Thyroid gland (tissue), 4 donors: ENCODE measurements at regions not wholly inside any gene's neighbourhood (a gene's known extent, or its start where the extent isn't known, plus 50 kb on each side); places are given as distances from the start of the nearest gene placed in this dataset.
"Not testable (repeated sequence)": the region's sequence is repeated elsewhere in the genome, so short reads cannot be mapped to it uniquely, and the experiment has no call there.

Experiments
- DNase-seq, 2 donors: peaks; one replicate each; pipeline ENCODE4 v3.0.0-alpha.2; 2019
- H3K27ac ChIP-seq, 3 donors: fragments of 200-600 bp; sonication (generic); 1 replicate in 2 of 3; 2 replicates in 1 of 3; pipeline ENCODE4 v1.5.1; 2016 to 2019; ENCODE audit warnings: mild to moderate bottlenecking in 1 of 3, moderate library complexity in 1 of 3
- H3K27me3 ChIP-seq: fragments of 200-600 bp; sonication (generic); one replicate; pipeline ENCODE4 v1.5.1; 2019
- H3K36me3 ChIP-seq, 2 donors: fragments of 200-600 bp; sonication (generic); one replicate each; pipeline ENCODE4 v1.5.1; 2016 to 2019
- H3K4me1 ChIP-seq, 2 donors: fragments of 200-600 bp; sonication (generic); one replicate each; pipeline ENCODE4 v1.5.1; 2017 to 2019
- H3K4me3 ChIP-seq, 3 donors: fragments of 200-600 bp; sonication (generic); replicated peaks in 1 of 3; 1 replicate in 2 of 3; 2 replicates in 1 of 3; pipeline ENCODE4 v1.5.1; 2016; ENCODE audit warnings: mild to moderate bottlenecking in 1 of 3
- H3K9me3 ChIP-seq: fragments of 200-600 bp; sonication (generic); one replicate; pipeline ENCODE4 v1.5.1; 2017
- POLR2A ChIP-seq, 2 donors: fragments of 450-650 bp; IDR thresholded peaks; one replicate each; pipeline ENCODE4 v1.6.1; 2017; ENCODE audit warnings: antibody characterized with exemption in 2 of 2, mild to moderate bottlenecking in 2 of 2, moderate library complexity in 1 of 2
- WGBS, 2 donors: methylation state at CpG; one replicate each; pipeline ENCODE4 v1.1.5; 2017; 5-methylcytosine and 5-hydroxymethylcytosine counted together
- intact Hi-C: fragments of 100-400 bp; cut with DNase I; formaldehyde crosslinking; loops from one replicate; pipeline ENCODE4 v1.15.1; 2023
- TF ChIP-seq, protein P1 (sequence below), 6 experiments: fragments of 200-600 bp in 3 of 6; fragments of 450-650 bp in 3 of 6; sonication (generic) in 3 of 6; IDR thresholded peaks; one replicate each; pipeline ENCODE4 v1.5.1; 2016 to 2019; ENCODE audit warnings: antibody characterized with exemption in 6 of 6, mild to moderate bottlenecking in 2 of 6, inconsistent platforms in 1 of 6, moderate library complexity in 1 of 6

GRCh38 chr2:204161886-204162285, 225.3 kb downstream of the ICOS start:
- no peaks in the 10 kb centered on the region for H3K36me3 ChIP-seq
- WGBS, 2 donors, result 90 to 91% methylated on average over 3 of the region's 3 CpGs
- intact Hi-C loops, result no loop called here
- H3K9me3 ChIP-seq, result no peaks in the 10 kb centered on the region
- H3K27me3 ChIP-seq, result no peaks in the 10 kb centered on the region
- no peak for DNase-seq
- no peak overlapping the region for H3K4me3 ChIP-seq
- H3K27ac ChIP-seq, result no peak overlapping the region
- H3K4me1 ChIP-seq, result no peaks in the 10 kb centered on the region
- TF ChIP-seq POLR2A (IDR thresholded peaks at IDR 0.05), result no peak
- TF ChIP-seq, protein P1, sequence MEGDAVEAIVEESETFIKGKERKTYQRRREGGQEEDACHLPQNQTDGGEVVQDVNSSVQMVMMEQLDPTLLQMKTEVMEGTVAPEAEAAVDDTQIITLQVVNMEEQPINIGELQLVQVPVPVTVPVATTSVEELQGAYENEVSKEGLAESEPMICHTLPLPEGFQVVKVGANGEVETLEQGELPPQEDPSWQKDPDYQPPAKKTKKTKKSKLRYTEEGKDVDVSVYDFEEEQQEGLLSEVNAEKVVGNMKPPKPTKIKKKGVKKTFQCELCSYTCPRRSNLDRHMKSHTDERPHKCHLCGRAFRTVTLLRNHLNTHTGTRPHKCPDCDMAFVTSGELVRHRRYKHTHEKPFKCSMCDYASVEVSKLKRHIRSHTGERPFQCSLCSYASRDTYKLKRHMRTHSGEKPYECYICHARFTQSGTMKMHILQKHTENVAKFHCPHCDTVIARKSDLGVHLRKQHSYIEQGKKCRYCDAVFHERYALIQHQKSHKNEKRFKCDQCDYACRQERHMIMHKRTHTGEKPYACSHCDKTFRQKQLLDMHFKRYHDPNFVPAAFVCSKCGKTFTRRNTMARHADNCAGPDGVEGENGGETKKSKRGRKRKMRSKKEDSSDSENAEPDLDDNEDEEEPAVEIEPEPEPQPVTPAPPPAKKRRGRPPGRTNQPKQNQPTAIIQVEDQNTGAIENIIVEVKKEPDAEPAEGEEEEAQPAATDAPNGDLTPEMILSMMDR (IDR thresholded peaks at IDR 0.05), result no peak

- H3K27me3 ChIP-seq, result no peaks in the 10 kb centered on the region
- TF ChIP-seq, protein P1 (IDR thresholded peaks at IDR 0.05), result no peak
- TF ChIP-seq POLR2A (IDR thresholded peaks at IDR 0.05), result no peak
- no peaks in the 10 kb centered on the region for H3K4me1 ChIP-seq
- H3K4me3 ChIP-seq, result no peak overlapping the region
- DNase-seq, result no peak
- H3K9me3 ChIP-seq, result no peaks in the 10 kb centered on the region
- WGBS, 2 donors, result 85 to 90% methylated on average over 3 of the region's 3 CpGs
- H3K36me3 ChIP-seq, result no peaks in the 10 kb centered on the region
- H3K27ac ChIP-seq, result no peak overlapping the region
- intact Hi-C loops, result no loop called here
Observed at GRCh38 chr2:204166961-204167360, 230.4 kb downstream of the ICOS start.

DNA sequence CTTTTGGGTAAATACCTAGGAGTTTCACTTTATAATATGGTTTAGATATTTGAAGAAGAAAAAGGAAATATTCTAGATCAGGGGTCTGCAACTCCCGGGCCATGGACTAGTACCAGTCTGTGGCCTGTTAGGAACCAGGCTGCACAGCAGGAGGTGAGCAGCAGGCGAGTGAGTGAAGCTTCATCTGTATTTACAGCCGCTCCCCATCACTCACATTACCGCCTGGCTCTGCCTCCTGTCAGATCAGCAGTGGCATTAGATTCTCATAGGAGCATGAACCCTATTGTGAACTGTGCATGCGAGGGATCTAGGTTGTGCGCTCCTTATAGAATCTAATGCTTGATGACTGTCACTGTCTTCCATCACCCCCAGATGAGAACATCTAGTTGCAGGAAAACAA, 231.1 kb downstream of the ICOS start:
- H3K27ac ChIP-seq, H3K4me3 ChIP-seq, H3K36me3 ChIP-seq, H3K4me1 ChIP-seq, H3K27me3 ChIP-seq, H3K9me3 ChIP-seq, DNase-seq, intact Hi-C loops: not testable (repeated sequence)
- 93 to 96% methylated on average over 6 of the region's 6 CpGs for WGBS, 2 donors

GRCh38 chr2:204170411-204170810, 233.8 kb downstream of the ICOS start:
- WGBS, 2 donors, result 91 to 95% methylated on average over 4 of the region's 4 CpGs
- H3K4me3 ChIP-seq, result no peak overlapping the region
- TF ChIP-seq POLR2A (IDR thresholded peaks at IDR 0.05), result no peak
- TF ChIP-seq, protein P1 (IDR thresholded peaks at IDR 0.05), result no peak
- DNase-seq, result no peak
- intact Hi-C loops, result no loop called here
- no peaks in the 10 kb centered on the region for H3K9me3 ChIP-seq
- no peaks in the 10 kb centered on the region for H3K4me1 ChIP-seq
- H3K27ac ChIP-seq, result no peak overlapping the region
- H3K36me3 ChIP-seq, result no peaks in the 10 kb centered on the region
- no peaks in the 10 kb centered on the region for H3K27me3 ChIP-seq

- WGBS, 2 donors, result 72 to 86% methylated on average over 6 of the region's 6 CpGs
- no peaks in the 10 kb centered on the region for H3K4me1 ChIP-seq
- no peaks in the 10 kb centered on the region for H3K27me3 ChIP-seq
- no peaks in the 10 kb centered on the region for H3K9me3 ChIP-seq
- H3K27ac ChIP-seq, result no peak overlapping the region
- H3K4me3 ChIP-seq, result no peak overlapping the region
- H3K36me3 ChIP-seq, result no peaks in the 10 kb centered on the region
- TF ChIP-seq, protein P1 (IDR thresholded peaks at IDR 0.05), result no peak
- TF ChIP-seq POLR2A (IDR thresholded peaks at IDR 0.05), result no peak
- no peak for DNase-seq
- intact Hi-C loops, result no loop called here
Observed at GRCh38 chr2:204171432-204172144, 235.0 kb downstream of the ICOS start.
